Left lung (tissue), 4 donors: ENCODE measurements at regions not wholly inside any gene's neighbourhood (a gene's known extent, or its start where the extent isn't known, plus 50 kb on each side); places are given as distances from the start of the nearest gene placed in this dataset.

Experiments
- ATAC-seq: fragments of 200-7000 bp; cut with Tn5 transposase; one replicate; pipeline ENCODE4 v1.9.1; 2020; ENCODE audit warnings: moderate library complexity
- DNase-seq, 4 donors: peaks; one replicate each; pipeline ENCODE4 v3.0.0-alpha.2; 2013 to 2020
- H3K27ac ChIP-seq, 2 donors: fragments of 200-600 bp; sonication (generic) in 1 of 2; one replicate each; pipeline versions ENCODE4 v1.5.0 to v1.8.0; 2020 to 2021
- H3K27me3 ChIP-seq, 2 donors: fragments of 200-600 bp; sonication (generic) in 1 of 2; one replicate each; pipeline versions ENCODE4 v1.5.0 to v1.8.0; 2020 to 2021
- H3K36me3 ChIP-seq, 2 donors: fragments of 200-600 bp; sonication (generic) in 1 of 2; one replicate each; pipeline versions ENCODE4 v1.5.0 to v1.8.0; 2020 to 2021
- H3K4me1 ChIP-seq, 2 donors: fragments of 200-600 bp; one replicate each; pipeline ENCODE4 v1.8.0; 2021
- H3K4me3 ChIP-seq, 2 donors: fragments of 200-600 bp; sonication (generic) in 1 of 2; one replicate each; pipeline versions ENCODE4 v1.5.0 to v1.8.0; 2020 to 2021; ENCODE audit warnings: mild to moderate bottlenecking in 1 of 2
- H3K9me3 ChIP-seq, 2 donors: fragments of 200-600 bp; sonication (generic) in 1 of 2; one replicate each; pipeline versions ENCODE4 v1.5.0 to v1.8.0; 2020 to 2021
- CTCF ChIP-seq, 2 donors: fragments of 200-600 bp; sonication (generic) in 1 of 2; IDR thresholded peaks; one replicate each; pipeline versions ENCODE4 v1.5.0 to v1.8.0; 2021; ENCODE audit warnings: antibody characterized with exemption in 2 of 2
- intact Hi-C, 2 donors: fragments of 100-400 bp; cut with DNase I; formaldehyde crosslinking; loops; one replicate each; pipeline versions ENCODE4 v1.11.2 to v1.14.2; 2022
- donor health status: DM: no; HTN: yes; CAD: no.
- donor health status: DM: no; HTN: no; CAD: no.

GRCh38 chr13:73482556-73482955, 423.8 kb downstream of the KLF5 start:
- no peak for TF ChIP-seq CTCF (IDR thresholded peaks at IDR 0.05)
- no peaks in the 10 kb centered on the region for H3K27me3 ChIP-seq
- no peak overlapping the region for H3K4me3 ChIP-seq
- H3K36me3 ChIP-seq, result no peaks in the 10 kb centered on the region
- intact Hi-C loops, result no loop called here
- no peak for ATAC-seq
- H3K9me3 ChIP-seq, result no peaks in the 10 kb centered on the region
- H3K27ac ChIP-seq, result no peak overlapping the region
- DNase-seq, result no peak
- no peaks in the 10 kb centered on the region for H3K4me1 ChIP-seq

- Histone ChIP-seq H3K4me3 (no peak overlapping the region), H3K4me1 (no peaks in the 10 kb centered on the region), H3K27me3 (no peaks in the 10 kb centered on the region), H3K9me3 (no peaks in the 10 kb centered on the region), H3K27ac (no peak overlapping the region), H3K36me3 (no peaks in the 10 kb centered on the region)
- ATAC-seq, result no peak
- TF ChIP-seq CTCF (IDR thresholded peaks at IDR 0.05), result no peak
- DNase-seq, result no peak
- intact Hi-C loops, result no loop called here
Measured at GRCh38 chr13:73481886-73482445, 423.2 kb downstream of the KLF5 start.

GRCh38 chr13:73480779-73481559, 422.2 kb downstream of the KLF5 start:
- no peak for ATAC-seq
- intact Hi-C loops, result no loop called here
- no peaks in the 10 kb centered on the region for H3K4me1 ChIP-seq
- no peak overlapping the region for H3K4me3 ChIP-seq
- DNase-seq, result no peak
- H3K9me3 ChIP-seq, result no peaks in the 10 kb centered on the region
- TF ChIP-seq CTCF (IDR thresholded peaks at IDR 0.05), result no peak
- H3K36me3 ChIP-seq, result no peaks in the 10 kb centered on the region
- no peaks in the 10 kb centered on the region for H3K27me3 ChIP-seq
- H3K27ac ChIP-seq, result no peak overlapping the region

GRCh38 chr13:73479856-73480255, 421.1 kb downstream of the KLF5 start:
- Histone ChIP-seq H3K9me3 (no peaks in the 10 kb centered on the region), H3K4me3 (no peak overlapping the region), H3K27ac (no peak overlapping the region), H3K4me1 (no peaks in the 10 kb centered on the region), H3K27me3 (no peaks in the 10 kb centered on the region), H3K36me3 (no peaks in the 10 kb centered on the region)
- TF ChIP-seq CTCF (IDR thresholded peaks at IDR 0.05), result no peak
- intact Hi-C loops, result no loop called here
- ATAC-seq (no peak), DNase-seq (no peak)

GRCh38 chr13:73479351-73479750, 420.5 kb downstream of the KLF5 start:
- Histone ChIP-seq H3K36me3 (no peaks in the 10 kb centered on the region), H3K27ac (no peak overlapping the region), H3K4me3 (no peak overlapping the region), H3K27me3 (no peaks in the 10 kb centered on the region), H3K4me1 (no peaks in the 10 kb centered on the region), H3K9me3 (no peaks in the 10 kb centered on the region)
- ATAC-seq, result no peak
- DNase-seq, result no peak
- intact Hi-C loops, result no loop called here
- no peak for TF ChIP-seq CTCF (IDR thresholded peaks at IDR 0.05)
